WERI-Rb-1 (cell line): ENCODE measurements at regions not wholly inside any gene's neighbourhood (a gene's known extent, or its start where the extent isn't known, plus 50 kb on each side); places are given as distances from the start of the nearest gene placed in this dataset.

ENCODE experiments used
- DNase-seq: peaks from one replicate; pipeline ENCODE4 v3.0.0-alpha.2; 2020
- H3K27ac ChIP-seq: fragments of 250-450 bp; sonication (Bioruptor Pico); 2 replicates; pipeline ENCODE4 v1.5.1; 2020; ENCODE audit warnings: mild to moderate bottlenecking, moderate library complexity
- H3K27me3 ChIP-seq: fragments of 250-450 bp; sonication (Bioruptor Pico); 2 replicates; pipeline ENCODE4 v1.5.1; 2021; ENCODE audit warnings: mild to moderate bottlenecking, low read depth, moderate library complexity; ENCODE audit not compliant: insufficient read depth, severe bottlenecking
- H3K36me3 ChIP-seq: fragments of 250-450 bp; sonication (Bioruptor Pico); 2 replicates; pipeline ENCODE4 v1.5.1; 2020; ENCODE audit warnings: mild to moderate bottlenecking, moderate library complexity
- H3K4me3 ChIP-seq: 2 replicates; pipeline ENCODE4 v1.5.1; 2011; ENCODE audit warnings: low read depth, mild to moderate bottlenecking, control low read depth, low read length
- H3K9me3 ChIP-seq: fragments of 250-450 bp; sonication (Bioruptor Pico); 2 replicates; pipeline ENCODE4 v1.5.1; 2021; ENCODE audit warnings: mild to moderate bottlenecking, moderate library complexity; ENCODE audit not compliant: severe bottlenecking
- TF ChIP-seq, protein P1 (sequence below): IDR thresholded peaks from 2 replicates; pipeline ENCODE4 v1.5.1; 2011; ENCODE audit warnings: low read depth, mild to moderate bottlenecking, control low read depth, inconsistent platforms, low read length

DNA sequence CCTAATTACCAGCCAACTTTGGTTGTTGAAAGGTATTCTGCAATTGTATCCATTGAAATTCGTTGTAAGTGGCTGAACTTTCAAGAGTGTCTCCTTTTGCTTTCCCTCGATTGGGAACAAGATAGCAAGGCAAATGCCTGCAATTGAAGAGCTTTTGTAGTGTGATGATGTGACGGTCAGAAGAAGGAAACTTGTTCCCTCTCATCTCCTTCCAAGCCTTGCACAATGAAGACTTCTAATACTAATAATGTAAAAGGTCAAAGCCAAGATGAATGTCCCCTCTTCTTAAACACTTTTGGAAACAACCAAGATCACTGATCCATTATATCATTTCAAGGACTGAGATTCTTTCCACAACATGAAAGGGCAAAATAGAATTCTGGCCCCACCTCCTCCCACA lies 101.9 kb upstream of the LMCD1 start:
- Histone ChIP-seq H3K27ac (no peak overlapping the region), H3K4me3 (no peak overlapping the region), H3K27me3 (no peaks in the 10 kb centered on the region), H3K9me3 (no peaks in the 10 kb centered on the region), H3K36me3 (no peaks in the 10 kb centered on the region)
- no peak for DNase-seq
- TF ChIP-seq, protein P1, sequence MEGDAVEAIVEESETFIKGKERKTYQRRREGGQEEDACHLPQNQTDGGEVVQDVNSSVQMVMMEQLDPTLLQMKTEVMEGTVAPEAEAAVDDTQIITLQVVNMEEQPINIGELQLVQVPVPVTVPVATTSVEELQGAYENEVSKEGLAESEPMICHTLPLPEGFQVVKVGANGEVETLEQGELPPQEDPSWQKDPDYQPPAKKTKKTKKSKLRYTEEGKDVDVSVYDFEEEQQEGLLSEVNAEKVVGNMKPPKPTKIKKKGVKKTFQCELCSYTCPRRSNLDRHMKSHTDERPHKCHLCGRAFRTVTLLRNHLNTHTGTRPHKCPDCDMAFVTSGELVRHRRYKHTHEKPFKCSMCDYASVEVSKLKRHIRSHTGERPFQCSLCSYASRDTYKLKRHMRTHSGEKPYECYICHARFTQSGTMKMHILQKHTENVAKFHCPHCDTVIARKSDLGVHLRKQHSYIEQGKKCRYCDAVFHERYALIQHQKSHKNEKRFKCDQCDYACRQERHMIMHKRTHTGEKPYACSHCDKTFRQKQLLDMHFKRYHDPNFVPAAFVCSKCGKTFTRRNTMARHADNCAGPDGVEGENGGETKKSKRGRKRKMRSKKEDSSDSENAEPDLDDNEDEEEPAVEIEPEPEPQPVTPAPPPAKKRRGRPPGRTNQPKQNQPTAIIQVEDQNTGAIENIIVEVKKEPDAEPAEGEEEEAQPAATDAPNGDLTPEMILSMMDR: no peak

- TF ChIP-seq, protein P1: no peak
- Histone ChIP-seq H3K9me3 (no peaks in the 10 kb centered on the region), H3K27ac (no peak overlapping the region), H3K27me3 (no peaks in the 10 kb centered on the region), H3K4me3 (no peak overlapping the region), H3K36me3 (no peaks in the 10 kb centered on the region)
- no peak for DNase-seq
Observed at GRCh38 chr3:8400911-8401310, 100.7 kb upstream of the LMCD1 start.

DNA sequence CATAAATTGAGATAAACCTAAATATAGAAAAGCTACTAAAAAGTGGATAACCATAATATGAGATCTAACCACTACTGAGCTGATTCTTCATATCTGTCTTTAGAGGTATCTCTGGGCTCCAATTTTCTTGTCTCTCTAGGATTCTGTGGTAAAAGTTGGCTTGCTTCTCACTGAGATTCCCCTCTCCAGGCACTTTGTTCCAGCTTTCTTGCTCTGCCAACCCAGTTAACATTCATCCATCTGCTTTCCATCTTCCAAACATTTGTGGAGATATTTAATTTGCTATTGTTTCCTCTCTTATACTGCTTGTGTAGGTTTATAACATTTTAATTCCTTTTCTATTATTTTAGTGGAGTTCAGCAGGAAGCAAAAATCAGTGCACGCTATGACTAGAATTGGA lies 97.6 kb upstream of the LMCD1 start:
- no peaks in the 10 kb centered on the region for H3K36me3 ChIP-seq
- no peak overlapping the region for H3K4me3 ChIP-seq
- no peaks in the 10 kb centered on the region for H3K9me3 ChIP-seq
- TF ChIP-seq, protein P1: no peak
- no peaks in the 10 kb centered on the region for H3K27me3 ChIP-seq
- no peak for DNase-seq
- H3K27ac ChIP-seq: no peak overlapping the region

GRCh38 chr3:8405144-8405543 lies 96.5 kb upstream of the LMCD1 start:
- no peaks in the 10 kb centered on the region for H3K27me3 ChIP-seq
- H3K36me3 ChIP-seq: no peaks in the 10 kb centered on the region
- no peaks in the 10 kb centered on the region for H3K9me3 ChIP-seq
- H3K27ac ChIP-seq: no peak overlapping the region
- TF ChIP-seq, protein P1: no peak
- H3K4me3 ChIP-seq: no peak overlapping the region
- no peak for DNase-seq

DNA sequence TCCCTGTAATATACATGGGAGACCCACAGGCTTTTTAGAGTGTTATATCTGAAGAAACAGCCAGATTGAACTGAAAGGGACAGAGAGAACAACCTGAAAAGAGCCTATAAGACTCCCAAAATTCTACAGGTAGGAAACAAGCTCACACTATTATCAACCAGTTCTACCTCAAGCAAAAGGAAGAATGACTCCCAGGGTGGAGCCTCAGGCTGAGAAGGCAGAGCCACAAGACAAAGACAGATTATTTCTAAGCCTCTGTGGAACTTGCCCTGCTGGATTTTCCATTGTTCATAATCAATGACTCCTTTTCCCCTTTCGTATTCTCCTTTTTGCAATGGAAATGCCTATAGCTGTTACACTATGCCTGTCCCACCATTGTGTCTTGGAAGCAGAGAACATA lies 95.1 kb upstream of the LMCD1 start:
- H3K9me3 ChIP-seq: no peaks in the 10 kb centered on the region

More for the DNA sequence above, 95.1 kb upstream of the LMCD1 start:
- Histone ChIP-seq H3K27me3 (no peaks in the 10 kb centered on the region), H3K4me3 (no peak overlapping the region), H3K27ac (no peak overlapping the region), H3K36me3 (no peaks in the 10 kb centered on the region)
- TF ChIP-seq, protein P1: no peak
- DNase-seq: no peak
